DND-41 (cell line): ENCODE measurements at regions not wholly inside any gene's neighbourhood (a gene's known extent, or its start where the extent isn't known, plus 50 kb on each side); places are given as distances from the start of the nearest gene placed in this dataset.

Experiments used
- CTCF ChIP-seq: IDR thresholded peaks from 2 replicates; pipeline ENCODE4 v1.5.1; 2012; ENCODE audit warnings: borderline replicate concordance, low read length, moderate library complexity, mild to moderate bottlenecking; ENCODE audit not compliant: poor library complexity, severe bottlenecking; ENCODE audit errors: extremely low read depth
- EZH2 ChIP-seq: IDR thresholded peaks from 3 replicates; pipeline ENCODE4 v1.6.1; 2012; ENCODE audit warnings: borderline replicate concordance, low read depth, mild to moderate bottlenecking, moderate library complexity, low read length, inconsistent platforms; ENCODE audit not compliant: severe bottlenecking

GRCh38 chr2:128376241-128377041 lies 57.8 kb upstream of the HS6ST1 start:
- no peak for TF ChIP-seq CTCF
- no peak for TF ChIP-seq EZH2
